Suprapubic skin (tissue), 4 donors: ENCODE measurements at regions not wholly inside any gene's neighbourhood (a gene's known extent, or its start where the extent isn't known, plus 50 kb on each side); places are given as distances from the start of the nearest gene placed in this dataset.

Experiments used
- CTCF ChIP-seq, 2 donors: fragments of 200-600 bp in 1 of 2; fragments of 450-650 bp in 1 of 2; sonication (generic) in 1 of 2; IDR thresholded peaks; one replicate each; pipeline ENCODE4 v1.5.1; 2016 to 2019; ENCODE audit warnings: antibody characterized with exemption in 2 of 2, mild to moderate bottlenecking in 1 of 2, moderate library complexity in 1 of 2
- EP300 ChIP-seq: sonication (generic); formaldehyde crosslinking; IDR thresholded peaks from one replicate; pipeline ENCODE4 v1.6.1; 2017; ENCODE audit warnings: antibody characterized with exemption
- POLR2AphosphoS5 ChIP-seq, 3 donors: sonication (generic); formaldehyde crosslinking; IDR thresholded peaks; one replicate each; pipeline ENCODE4 v1.6.1; 2017; ENCODE audit warnings: antibody characterized with exemption in 3 of 3

- no peak for TF ChIP-seq CTCF (IDR thresholded peaks at IDR 0.05)
- TF ChIP-seq POLR2AphosphoS5 (IDR thresholded peaks at IDR 0.05), result no peak
- TF ChIP-seq EP300, result no peak
Measured at GRCh38 chr9:567128-567746, 274.3 kb upstream of the DMRT1 start.
